GM12878 (cell line): ENCODE measurements at regions not wholly inside any gene's neighbourhood (a gene's known extent, or its start where the extent isn't known, plus 50 kb on each side); places are given as distances from the start of the nearest gene placed in this dataset.

Experiments
- ATAC-seq: fragments of 200-7000 bp; cut with Tn5 transposase; 3 replicates; pipeline ENCODE4 v1.9.1; 2020; ENCODE audit warnings: mild to moderate bottlenecking, moderate library complexity
- BruUV-seq: library from RNA; stranded (reverse); fragments of 400-500 nt; replicated peaks from 2 replicates; lab custom pipeline; 2021; lab: Mats Ljungman, UMichigan
- CTCF ChIA-PET: fragments of 300-600 bp; sonication (Branson Sonifier 250); formaldehyde crosslinking; extraction: SDS; loops from one replicate; lab custom pipeline; 2021; ENCODE audit warnings: inconsistent platforms; lab: Yijun Ruan, JAX
- POLR2A ChIA-PET: fragments of 350-600 bp; formaldehyde crosslinking; extraction: SDS; loops from one replicate; lab custom pipeline; 2021; ENCODE audit warnings: inconsistent platforms; lab: Charles Lee
- RAD21 ChIA-PET: fragments of 300-600 bp; sonication (Branson Sonifier 250); formaldehyde crosslinking; loops from one replicate; lab custom pipeline; 2023; ENCODE audit warnings: antibody characterized with exemption; ENCODE audit not compliant: unreplicated experiment; lab: Charles Lee
- SMC1A ChIA-PET: fragments of 300-600 bp; sonication (Branson Sonifier 250); formaldehyde crosslinking; loops from one replicate; lab custom pipeline; 2023; ENCODE audit not compliant: unreplicated experiment, uncharacterized antibody; lab: Charles Lee
- DNase-seq: peaks from one replicate; pipeline ENCODE4 v3.0.0-alpha.2; 2011; ENCODE audit warnings: low read depth, low spot score
- FAIRE-seq: peaks from 3 replicates; lab custom pipeline; 2011; peaks lifted over from hg19 to GRCh38; lab: Jason Lieb, UNC
- H2AFZ ChIP-seq: 2 replicates; pipeline ENCODE4 v1.6.0; 2011; ENCODE audit warnings: low read depth, low read length, control low read depth; ENCODE audit not compliant: control insufficient read depth
- H3K27ac ChIP-seq: 2 replicates; pipeline ENCODE4 v1.5.1; 2011; ENCODE audit warnings: control low read depth; ENCODE audit not compliant: control insufficient read depth, insufficient read depth
- H3K27me3 ChIP-seq, 2 experiments: replicated peaks in 1 of 2; 2 replicates each; pipeline versions ENCODE4 v1.6.0 to v1.6.1; 2011; ENCODE audit warnings: low read length in 1 of 2; ENCODE audit not compliant: control insufficient read depth in 2 of 2, insufficient read depth in 2 of 2
- H3K36me3 ChIP-seq, 2 experiments: 2 replicates each; pipeline ENCODE4 v1.5.1; 2011; ENCODE audit warnings: low read length in 1 of 2; ENCODE audit not compliant: control insufficient read depth in 2 of 2, insufficient read depth in 2 of 2
- H3K4me1 ChIP-seq: 2 replicates; pipeline ENCODE4 v1.6.1; 2011; ENCODE audit warnings: mild to moderate bottlenecking, low read length, moderate library complexity, mixed read lengths; ENCODE audit not compliant: control insufficient read depth, insufficient read depth
- H3K4me2 ChIP-seq: 2 replicates; pipeline ENCODE4 v1.6.0; 2011; ENCODE audit warnings: control low read depth; ENCODE audit not compliant: control insufficient read depth, insufficient read depth
- H3K4me3 ChIP-seq: fragments of 200-600 bp; sonication (generic); 2 replicates; pipeline ENCODE4 v1.5.1; 2016
- H3K79me2 ChIP-seq: 2 replicates; pipeline ENCODE4 v1.6.0; 2011; ENCODE audit warnings: low read length; ENCODE audit not compliant: control insufficient read depth, insufficient read depth
- H3K9ac ChIP-seq: 2 replicates; pipeline ENCODE4 v1.8.0; 2011; ENCODE audit warnings: low read length, control low read depth, mixed read lengths; ENCODE audit not compliant: control insufficient read depth, insufficient read depth
- H3K9me3 ChIP-seq: replicated peaks from 3 replicates; pipeline ENCODE4 v1.5.1; 2011; ENCODE audit warnings: mild to moderate bottlenecking, low read length; ENCODE audit not compliant: control insufficient read depth, insufficient read depth
- H4K20me1 ChIP-seq: 2 replicates; pipeline ENCODE4 v1.6.0; 2011; ENCODE audit not compliant: control insufficient read depth, insufficient read depth
- ATF2 ChIP-seq: IDR thresholded peaks from 2 replicates; pipeline ENCODE4 v1.6.1; 2012; ENCODE audit warnings: low read length, inconsistent platforms
- EED ChIP-seq: sonication (generic); IDR thresholded peaks from 2 replicates; pipeline ENCODE4 v1.6.1; 2016; ENCODE audit warnings: antibody characterized with exemption, low read depth
- ETV6 ChIP-seq, 2 experiments: fragments of 450-650 bp in 1 of 2; IDR thresholded peaks in 1 of 2; conservative IDR thresholded peaks in 1 of 2; 2 replicates each; pipeline ENCODE4 v1.6.1; 2014; ENCODE audit warnings: antibody characterized with exemption in 1 of 2, borderline replicate concordance in 1 of 2, low read depth in 1 of 2, mild to moderate bottlenecking in 1 of 2, moderate library complexity in 1 of 2
- HSF1 ChIP-seq: fragments of 150-350 bp; IDR thresholded peaks from 2 replicates; pipeline ENCODE4 v1.6.1; 2014; ENCODE audit warnings: mild to moderate bottlenecking, low read depth, low read length
- NBN ChIP-seq: fragments of 450-650 bp; IDR thresholded peaks from 2 replicates; pipeline ENCODE4 v1.6.1; 2016
- WGBS: methylation state at CpG from one replicate; pipeline ENCODE4 v1.1.6; 2016; ENCODE audit warnings: low lambda C conversion rate; ENCODE audit not compliant: insufficient replicate concordance, insufficient coverage; ENCODE audit errors: missing lambda C conversion rate; 5-methylcytosine and 5-hydroxymethylcytosine counted together
- in situ Hi-C: fragments of 300-500 bp; cut with MboI; formaldehyde crosslinking; loops from 9 replicates; pipeline ENCODE4 v1.14.3; 2018; ENCODE audit warnings: mixed read lengths
- intact Hi-C: fragments of 100-400 bp; cut with micrococcal nuclease; formaldehyde crosslinking; loops from one replicate; pipeline ENCODE4 v1.14.2; 2022; ENCODE audit not compliant: unreplicated experiment

GRCh38 chr2:128867936-128868636 is 549.4 kb upstream of the HS6ST1 start:
- no peak for FAIRE-seq
- CTCF ChIA-PET: no interaction called here
- intact Hi-C loops (no loop called here), in situ Hi-C loops (no loop called here)
- DNase-seq: no peak
- Histone ChIP-seq H3K27ac (no peak overlapping the region), H3K9ac (no peak overlapping the region), H3K4me3 (no peak overlapping the region), H3K36me3 (no peaks in the 10 kb centered on the region), H3K4me2 (no peak overlapping the region), H3K9me3 (no peaks in the 10 kb centered on the region), H3K4me1 (no peaks in the 10 kb centered on the region), H2AFZ (no peak overlapping the region), H4K20me1 (no peaks in the 10 kb centered on the region), H3K27me3 (no peaks in the 10 kb centered on the region), H3K79me2 (no peaks in the 10 kb centered on the region)
- WGBS: 19% methylated on average over 7 of the region's 7 CpGs
- POLR2A ChIA-PET: no interaction called here
- no TSS peak for BruUV-seq
- SMC1A ChIA-PET: no interaction called here
- ATAC-seq: no peak
- RAD21 ChIA-PET: no interaction called here
- TF ChIP-seq EED (no peak), NBN (no peak), ATF2 (no peak), ETV6 (conservative IDR thresholded peaks at IDR 0.05 in 1 of 2, IDR thresholded peaks at IDR 0.05 in 1 of 2; ENCODE audit: borderline replicate concordance in 1 of 2, low read depth in 1 of 2) (no peak), HSF1 (no peak)
